Posterior cingulate gyrus (tissue), 11 donors: ENCODE measurements at regions not wholly inside any gene's neighbourhood (a gene's known extent, or its start where the extent isn't known, plus 50 kb on each side); places are given as distances from the start of the nearest gene placed in this dataset.

Source experiments
- DNase-seq, 10 donors: peaks; one replicate each; pipeline versions ENCODE4 v3.0.0 to v3.0.0-alpha.2; 2020 to 2021; ENCODE audit warnings: mixed read lengths in 3 of 10
- intact Hi-C: fragments of 100-400 bp; cut with DNase I; formaldehyde crosslinking; loops from one replicate; pipeline ENCODE4 v1.15.1; 2023

GRCh38 chr5:18179579-18179978 is 545.3 kb downstream of the TAF11L14 start:
- intact Hi-C loops = no loop called here
- no peak for DNase-seq

DNA sequence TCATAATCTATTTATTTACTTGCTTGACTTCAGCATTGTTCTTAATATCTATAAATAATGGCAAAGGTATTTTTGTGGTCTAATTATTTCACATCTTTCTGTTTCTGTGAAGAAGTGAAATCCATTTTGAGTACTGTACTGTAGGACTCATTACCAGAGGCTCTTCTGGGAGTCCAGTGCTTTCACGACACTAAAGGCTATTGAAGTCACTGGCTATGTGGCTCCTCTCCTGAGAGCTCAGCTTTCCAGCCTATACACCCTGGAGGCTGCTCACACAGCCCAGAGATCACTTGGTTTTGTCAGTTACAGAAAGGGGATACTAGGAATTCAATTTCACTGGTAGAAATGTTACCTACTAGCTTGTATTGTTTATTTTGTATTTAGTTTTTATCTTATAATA is 547.3 kb downstream of the TAF11L14 start:
- intact Hi-C loops = no loop called here

GRCh38 chr5:18195910-18196309 is 561.6 kb downstream of the TAF11L14 start:
- DNase-seq = no peak
- intact Hi-C loops = no loop called here

More for the DNA sequence above, 547.3 kb downstream of the TAF11L14 start:
- DNase-seq = no peak

- intact Hi-C loops = no loop called here
- no peak for DNase-seq
Measured at GRCh38 chr5:18197734-18198133, 563.5 kb downstream of the TAF11L14 start.

DNA sequence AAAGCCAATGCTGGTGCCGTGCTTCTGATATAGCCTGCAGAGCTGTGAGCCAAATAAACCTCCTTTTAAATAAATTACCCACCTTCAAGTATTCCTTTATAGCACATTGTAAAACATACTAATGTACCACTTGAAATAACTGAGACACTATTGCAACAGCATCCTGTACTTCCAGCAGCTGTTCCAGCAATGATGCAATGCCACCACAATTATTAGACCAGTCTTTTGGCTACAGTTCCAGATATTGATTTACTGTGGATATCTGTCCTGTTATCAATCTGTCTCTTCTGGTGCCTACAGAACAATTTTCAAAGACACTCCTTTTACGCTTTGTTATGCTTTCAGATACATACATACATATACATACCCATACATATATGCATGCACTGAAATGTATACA is 567.9 kb downstream of the TAF11L14 start:
- intact Hi-C loops = no loop called here
- no peak for DNase-seq

DNA sequence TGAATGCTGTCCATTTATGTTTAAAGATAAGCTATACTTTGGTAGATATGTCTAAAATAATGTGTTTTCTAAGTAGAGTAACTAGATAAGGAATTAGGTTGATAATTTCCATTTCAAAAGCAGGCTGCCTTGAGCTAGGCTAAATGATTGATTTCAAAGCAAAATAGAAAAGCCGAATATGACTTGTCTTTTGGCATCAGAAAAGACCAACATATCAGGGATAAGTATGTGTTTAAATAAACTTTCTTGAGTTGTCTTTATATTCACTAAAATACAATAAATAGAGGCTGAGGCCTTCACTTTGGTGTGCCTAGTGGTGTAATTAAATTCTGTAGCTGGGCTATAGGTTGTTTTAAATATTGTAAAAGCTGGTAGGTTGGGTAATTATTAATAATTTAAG is 569.0 kb downstream of the TAF11L14 start:
- intact Hi-C loops = no loop called here
- no peak for DNase-seq

DNA sequence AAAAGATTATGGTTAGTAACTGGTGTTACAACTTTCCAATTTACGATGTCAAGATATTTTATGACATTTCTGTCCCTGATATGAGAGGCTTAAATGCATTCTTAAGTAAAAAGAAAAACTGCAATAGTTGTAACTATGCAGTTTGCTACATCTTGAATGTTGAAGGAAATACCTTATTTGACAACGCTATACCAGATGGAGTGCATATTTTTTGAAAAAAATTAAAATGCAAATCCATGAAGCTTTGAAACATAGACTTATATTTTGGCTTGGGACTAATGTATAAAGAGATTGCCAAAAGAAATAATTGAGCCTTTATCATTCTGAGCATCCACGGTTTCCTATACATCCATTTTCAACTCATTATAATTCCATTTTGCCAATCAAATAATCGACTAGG is 579.4 kb downstream of the TAF11L14 start:
- DNase-seq = no peak
- intact Hi-C loops = no loop called here

- intact Hi-C loops = no loop called here
Measured at GRCh38 chr5:18216016-18216415, 581.8 kb downstream of the TAF11L14 start.

DNA sequence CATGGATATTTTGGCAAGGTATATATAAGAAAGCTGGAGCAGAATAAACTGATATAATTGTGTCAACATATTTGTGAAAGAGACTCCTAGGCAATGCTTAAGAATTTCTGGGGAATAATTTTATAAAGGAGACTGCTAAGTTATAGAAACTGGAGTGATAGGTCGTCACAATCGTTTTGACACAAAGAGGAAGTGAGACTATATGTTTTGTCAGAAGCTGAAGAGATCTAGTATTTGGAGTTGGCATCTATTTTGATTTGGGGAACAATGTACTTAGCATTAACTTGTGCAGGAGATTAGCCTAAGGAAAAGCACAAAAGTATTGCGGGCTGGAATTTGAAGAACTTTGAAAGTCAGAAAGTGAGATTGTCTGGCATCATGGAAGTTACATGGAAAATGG is 582.5 kb downstream of the TAF11L14 start:
- DNase-seq = no peak
- intact Hi-C loops = no loop called here

More at GRCh38 chr5:18216016-18216415, 581.8 kb downstream of the TAF11L14 start:
- no peak for DNase-seq

- no peak for DNase-seq
- intact Hi-C loops = no loop called here
Measured at GRCh38 chr5:18219241-18219640, 585.0 kb downstream of the TAF11L14 start.

DNA sequence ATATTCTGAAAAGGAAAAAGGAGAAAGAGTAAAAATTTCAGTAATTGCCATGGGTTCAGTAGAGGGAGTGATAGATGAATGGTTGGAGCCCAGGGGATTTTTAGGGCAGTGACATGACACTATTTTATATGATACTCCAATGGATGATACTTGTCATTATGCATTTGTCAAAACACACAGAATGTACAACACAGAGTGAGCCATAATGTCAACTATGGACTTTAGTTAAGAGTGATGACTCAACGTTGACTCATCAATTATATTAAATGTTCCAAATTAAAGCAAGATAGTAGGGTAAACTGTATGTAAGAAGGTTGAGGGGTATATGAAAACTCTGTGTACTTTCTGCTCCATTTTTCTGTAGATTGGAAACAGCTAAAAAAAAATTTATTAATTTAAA is 586.4 kb downstream of the TAF11L14 start:
- DNase-seq = no peak
- intact Hi-C loops = no loop called here

- intact Hi-C loops = no loop called here
- DNase-seq = no peak
Measured at GRCh38 chr5:18236386-18236785, 602.1 kb downstream of the TAF11L14 start.

GRCh38 chr5:18238321-18238720 is 604.1 kb downstream of the TAF11L14 start:
- intact Hi-C loops = no loop called here

DNA sequence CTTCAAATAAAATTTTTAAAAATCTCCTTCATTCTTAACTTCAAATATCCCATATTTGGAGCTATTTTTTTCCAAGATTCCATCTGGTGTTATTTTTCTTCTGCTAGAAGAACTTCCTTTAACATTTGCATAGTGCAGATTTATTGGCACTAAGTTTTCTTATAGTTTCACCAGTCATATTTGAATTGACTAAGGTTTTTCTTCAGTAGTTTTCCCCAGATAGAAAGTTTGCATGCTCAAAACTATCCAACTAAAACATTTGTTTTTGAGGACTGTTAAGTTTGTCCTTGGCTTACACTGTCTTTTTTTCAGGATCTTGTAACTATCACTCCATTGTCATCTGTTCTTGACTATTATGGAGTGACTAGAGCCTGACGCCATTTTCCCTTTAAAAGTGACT is 606.7 kb downstream of the TAF11L14 start:
- intact Hi-C loops = no loop called here
- no peak for DNase-seq

More at GRCh38 chr5:18238321-18238720, 604.1 kb downstream of the TAF11L14 start:
- DNase-seq = no peak

GRCh38 chr5:18243846-18244245 is 609.6 kb downstream of the TAF11L14 start:
- intact Hi-C loops = no loop called here
- DNase-seq = no peak

GRCh38 chr5:18244309-18244708 is 610.0 kb downstream of the TAF11L14 start:
- no peak for DNase-seq
- intact Hi-C loops = no loop called here

DNA sequence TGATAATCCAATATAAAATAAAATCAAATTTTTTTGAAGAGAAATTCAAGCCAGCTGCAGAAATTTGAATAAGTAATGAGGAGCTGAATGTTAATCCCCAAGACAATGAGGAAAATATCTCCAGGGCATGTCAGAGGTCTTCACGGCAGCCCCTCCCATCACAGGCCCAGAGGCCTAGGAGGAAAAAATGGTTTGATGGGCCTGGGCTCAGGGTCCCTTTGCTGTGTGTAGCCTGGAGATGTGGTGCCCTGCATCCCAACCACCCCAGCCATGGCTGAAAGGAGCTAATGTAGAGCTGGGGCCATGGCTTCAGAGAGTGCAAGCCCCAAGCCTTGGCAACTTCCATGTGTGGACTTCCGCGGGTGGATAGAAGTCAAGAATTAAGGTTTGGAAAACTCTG is 618.3 kb downstream of the TAF11L14 start:
- intact Hi-C loops = no loop called here
- DNase-seq = no peak

- no peak for DNase-seq
- intact Hi-C loops = no loop called here
Measured at GRCh38 chr5:18264126-18264882, 630.0 kb downstream of the TAF11L14 start.

DNA sequence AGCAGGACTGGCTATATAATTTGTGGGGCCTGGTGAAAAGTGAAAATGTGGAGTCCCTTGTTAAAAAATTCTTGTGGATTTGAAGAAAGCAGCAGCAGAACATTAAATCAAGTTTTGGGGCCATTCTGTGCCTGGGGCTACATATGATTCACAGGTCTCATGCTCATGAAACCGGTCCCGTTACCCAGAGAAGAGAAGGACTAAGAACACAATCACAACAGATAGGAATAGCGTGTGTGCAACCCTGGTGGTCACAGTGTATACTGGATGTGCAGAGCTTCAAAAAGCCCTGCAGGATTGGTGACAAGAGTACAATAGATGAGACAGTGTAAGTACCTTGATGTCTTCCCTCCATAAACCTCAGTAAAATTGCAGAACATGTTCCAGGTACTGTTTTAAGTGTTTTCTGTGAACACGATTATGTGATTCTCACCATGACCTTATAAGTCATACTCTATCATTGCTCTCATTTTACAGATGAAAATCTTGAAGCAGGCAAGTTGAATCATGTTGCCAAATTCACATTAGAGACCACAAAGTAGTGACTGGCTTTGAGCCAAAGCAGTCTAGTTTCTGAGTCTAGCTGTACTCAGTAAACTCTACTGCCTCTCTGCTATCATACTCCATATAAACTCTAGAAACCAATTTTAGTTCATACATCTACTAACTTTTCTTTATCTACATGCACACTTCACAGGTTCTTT is 636.5 kb downstream of the TAF11L14 start:
- intact Hi-C loops = no loop called here
- DNase-seq = no peak

GRCh38 chr5:18276939-18277338 is 642.7 kb downstream of the TAF11L14 start:
- DNase-seq = no peak
- intact Hi-C loops = no loop called here

DNA sequence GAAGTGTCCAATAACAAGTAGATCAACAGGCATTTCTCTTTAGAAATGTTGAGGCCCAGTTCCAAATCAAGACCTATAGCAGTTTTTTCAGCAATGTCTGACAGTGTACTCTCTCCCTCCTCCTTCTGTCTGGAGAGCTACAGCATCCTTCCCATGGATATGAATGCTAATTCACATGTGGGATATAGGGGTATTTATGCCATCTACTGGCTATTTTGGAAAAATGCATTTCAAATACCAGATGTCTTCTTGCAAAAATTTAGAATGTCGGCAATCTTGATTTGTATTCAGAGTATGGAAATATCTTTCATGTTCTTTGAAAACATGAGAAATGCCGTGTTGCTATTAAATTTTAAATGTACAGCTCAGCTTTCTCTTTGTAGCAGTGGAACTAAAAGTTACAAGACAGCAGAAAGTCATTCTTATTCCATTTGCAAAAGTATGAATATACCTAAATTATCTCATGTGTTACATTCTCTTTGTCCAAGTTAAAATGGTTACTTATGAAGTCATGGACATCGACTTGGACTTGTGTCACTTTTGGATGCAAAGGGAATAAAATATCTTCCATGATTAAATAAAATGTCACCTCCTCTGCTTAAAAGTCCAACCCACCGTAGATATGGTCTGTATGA is 647.8 kb downstream of the TAF11L14 start:
- intact Hi-C loops = loop anchor here (1.0 kb wide), 1 partner anchor 1066 kb away; no protein-coding TSS in a partner anchor
- DNase-seq = no peak

GRCh38 chr5:18285257-18285656 is 651.0 kb downstream of the TAF11L14 start:
- DNase-seq = no peak
- intact Hi-C loops = no loop called here
